Sigmoid colon (tissue), 4 donors: ENCODE measurements at regions not wholly inside any gene's neighbourhood (a gene's known extent, or its start where the extent isn't known, plus 50 kb on each side); places are given as distances from the start of the nearest gene placed in this dataset.

Experiments used
- CTCF ChIP-seq, 4 experiments: fragments of 450-650 bp in 3 of 4; fragments of 200-600 bp in 1 of 4; IDR thresholded peaks; one replicate each; pipeline ENCODE4 v1.5.1; 2016 to 2019; ENCODE audit warnings: antibody characterized with exemption in 4 of 4, mild to moderate bottlenecking in 3 of 4, moderate library complexity in 2 of 4
- EP300 ChIP-seq, 4 donors: sonication (generic); formaldehyde crosslinking; IDR thresholded peaks; one replicate each; pipeline ENCODE4 v1.6.1; 2017; ENCODE audit warnings: antibody characterized with exemption in 4 of 4

- TF ChIP-seq CTCF (IDR thresholded peaks at IDR 0.05) (no peak), EP300 (IDR thresholded peaks at IDR 0.05) (no peak)
These were observed 294.9 kb downstream of the GUCY2F start for GRCh38 chrX:109186939-109187338.
